ENCODE measurements at regions not wholly inside any gene's neighbourhood (a gene's known extent, or its start where the extent isn't known, plus 50 kb on each side); places are given as distances from the start of the nearest gene placed in this dataset.

DNA sequence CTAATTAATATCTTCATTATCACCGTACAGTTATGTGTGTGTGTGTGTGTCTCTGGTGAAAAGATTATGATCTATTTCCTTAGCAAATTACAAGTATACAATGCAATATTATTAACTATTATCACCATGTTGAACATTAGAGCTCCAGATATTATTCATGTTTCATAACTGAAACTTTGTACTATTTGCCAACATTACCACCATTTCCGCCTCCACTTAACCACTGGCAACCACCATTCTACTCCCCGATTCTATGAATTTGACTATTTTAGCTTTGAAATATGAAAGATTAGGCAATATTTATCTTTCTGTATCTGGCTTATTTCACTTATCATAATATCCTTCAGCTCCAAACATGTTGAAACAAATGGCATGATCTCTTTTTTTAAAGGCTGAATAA, 717.9 kb downstream of the ARAP2 start:
- no peaks in the 10 kb centered on the region for H3K4me1 ChIP-seq
- TF ChIP-seq, protein P1, sequence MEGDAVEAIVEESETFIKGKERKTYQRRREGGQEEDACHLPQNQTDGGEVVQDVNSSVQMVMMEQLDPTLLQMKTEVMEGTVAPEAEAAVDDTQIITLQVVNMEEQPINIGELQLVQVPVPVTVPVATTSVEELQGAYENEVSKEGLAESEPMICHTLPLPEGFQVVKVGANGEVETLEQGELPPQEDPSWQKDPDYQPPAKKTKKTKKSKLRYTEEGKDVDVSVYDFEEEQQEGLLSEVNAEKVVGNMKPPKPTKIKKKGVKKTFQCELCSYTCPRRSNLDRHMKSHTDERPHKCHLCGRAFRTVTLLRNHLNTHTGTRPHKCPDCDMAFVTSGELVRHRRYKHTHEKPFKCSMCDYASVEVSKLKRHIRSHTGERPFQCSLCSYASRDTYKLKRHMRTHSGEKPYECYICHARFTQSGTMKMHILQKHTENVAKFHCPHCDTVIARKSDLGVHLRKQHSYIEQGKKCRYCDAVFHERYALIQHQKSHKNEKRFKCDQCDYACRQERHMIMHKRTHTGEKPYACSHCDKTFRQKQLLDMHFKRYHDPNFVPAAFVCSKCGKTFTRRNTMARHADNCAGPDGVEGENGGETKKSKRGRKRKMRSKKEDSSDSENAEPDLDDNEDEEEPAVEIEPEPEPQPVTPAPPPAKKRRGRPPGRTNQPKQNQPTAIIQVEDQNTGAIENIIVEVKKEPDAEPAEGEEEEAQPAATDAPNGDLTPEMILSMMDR (IDR thresholded peaks at IDR 0.05): no peak
- no peaks in the 10 kb centered on the region for H3K9me3 ChIP-seq
- intact Hi-C loops (cut with DNase I): no loop called here
- no peak overlapping the region for H3K27ac ChIP-seq
- DNase-seq (no peak), ATAC-seq (no peak)
- no peak overlapping the region for H3K4me3 ChIP-seq
- H3K27me3 ChIP-seq: no peaks in the 10 kb centered on the region
- no peaks in the 10 kb centered on the region for H3K36me3 ChIP-seq

DNA sequence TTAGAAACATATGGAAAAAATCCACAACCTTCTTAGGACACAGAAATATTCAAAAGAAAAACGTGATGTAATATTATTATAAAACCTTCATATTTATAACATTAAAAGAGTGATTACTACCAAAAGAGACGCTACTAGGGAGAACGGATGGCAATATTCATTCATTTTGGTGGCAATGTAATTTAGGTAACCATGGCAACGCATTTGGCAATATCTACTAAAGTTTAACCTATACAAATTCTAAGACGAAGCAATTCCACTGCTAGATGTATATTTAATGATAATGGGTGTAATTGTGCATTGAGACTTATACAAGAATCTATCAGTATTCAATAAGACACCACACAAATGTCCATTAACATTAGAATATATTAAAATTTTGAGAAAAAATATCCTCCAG, 709.4 kb downstream of the ARAP2 start:
- H3K36me3 ChIP-seq: no peaks in the 10 kb centered on the region
- no peaks in the 10 kb centered on the region for H3K4me1 ChIP-seq
- H3K27me3 ChIP-seq: no peaks in the 10 kb centered on the region
- H3K4me3 ChIP-seq: no peak overlapping the region
- no peak overlapping the region for H3K27ac ChIP-seq
- TF ChIP-seq, protein P1 (IDR thresholded peaks at IDR 0.05): no peak
- intact Hi-C loops (cut with DNase I): no loop called here
- DNase-seq: no peak
- H3K9me3 ChIP-seq: no peaks in the 10 kb centered on the region
- ATAC-seq: no peak

DNA sequence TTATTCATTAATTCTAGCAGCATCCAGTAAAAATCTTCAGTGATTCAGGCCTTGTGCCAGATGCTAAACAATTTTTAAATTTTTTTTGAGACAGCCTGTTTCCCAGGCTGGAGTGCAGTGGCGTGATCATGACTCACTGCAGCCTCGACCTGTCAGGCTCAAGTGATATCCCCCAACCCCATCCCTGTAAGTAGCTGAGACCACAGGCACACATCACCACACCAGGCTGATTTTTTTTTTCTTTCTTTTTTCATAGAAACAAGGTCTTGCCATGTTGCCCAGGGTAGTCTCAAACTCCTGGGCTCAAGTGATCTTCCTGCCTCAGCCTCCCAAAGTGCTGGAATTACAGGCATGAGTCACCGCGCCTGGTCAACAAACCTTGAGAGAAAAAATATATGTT, 705.5 kb downstream of the ARAP2 start:
- Histone ChIP-seq H3K36me3 (no peaks in the 10 kb centered on the region), H3K4me1 (no peaks in the 10 kb centered on the region), H3K4me3 (no peak overlapping the region), H3K9me3 (no peaks in the 10 kb centered on the region), H3K27ac (no peak overlapping the region), H3K27me3 (no peaks in the 10 kb centered on the region)
- intact Hi-C loops (cut with DNase I): no loop called here
- ATAC-seq: no peak
- no peak for DNase-seq
- TF ChIP-seq, protein P1 (IDR thresholded peaks at IDR 0.05): no peak

DNA sequence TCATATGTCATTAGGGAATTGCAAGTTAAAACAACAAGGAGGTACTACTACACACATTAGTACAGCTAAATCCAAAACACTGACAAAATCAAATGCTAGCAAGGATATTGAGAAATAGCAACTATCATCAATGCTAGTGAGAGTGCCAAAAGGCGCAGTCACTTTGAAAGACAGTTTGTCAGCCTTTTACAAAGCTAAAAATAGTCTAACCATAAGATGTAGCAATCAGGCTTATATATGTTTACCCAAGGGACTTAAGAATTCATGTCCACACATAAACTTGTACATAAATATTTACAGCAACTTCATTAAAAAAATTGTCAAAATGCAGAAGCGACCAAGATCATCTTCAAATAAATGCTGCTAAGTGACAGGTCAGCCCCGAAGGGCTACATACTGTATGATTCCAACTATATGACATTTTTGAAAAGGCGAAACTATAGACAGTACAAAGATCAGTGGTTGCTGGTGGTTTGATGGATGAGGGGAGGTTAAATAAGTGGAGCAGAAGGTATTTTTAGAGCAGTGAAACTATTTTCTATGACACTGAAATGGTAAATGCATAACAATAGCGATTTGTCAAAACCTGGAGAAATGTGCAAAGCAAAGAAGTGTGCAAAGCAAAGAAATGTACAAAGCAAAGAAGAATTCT, 704.8 kb downstream of the ARAP2 start:
- intact Hi-C loops (cut with DNase I): no loop called here
- TF ChIP-seq, protein P1 (IDR thresholded peaks at IDR 0.05): no peak
- no peak for ATAC-seq
- Histone ChIP-seq H3K4me3 (no peak overlapping the region), H3K36me3 (no peaks in the 10 kb centered on the region), H3K27me3 (no peaks in the 10 kb centered on the region), H3K27ac (no peak overlapping the region), H3K9me3 (no peaks in the 10 kb centered on the region), H3K4me1 (no peaks in the 10 kb centered on the region)
- no peak for DNase-seq

DNA sequence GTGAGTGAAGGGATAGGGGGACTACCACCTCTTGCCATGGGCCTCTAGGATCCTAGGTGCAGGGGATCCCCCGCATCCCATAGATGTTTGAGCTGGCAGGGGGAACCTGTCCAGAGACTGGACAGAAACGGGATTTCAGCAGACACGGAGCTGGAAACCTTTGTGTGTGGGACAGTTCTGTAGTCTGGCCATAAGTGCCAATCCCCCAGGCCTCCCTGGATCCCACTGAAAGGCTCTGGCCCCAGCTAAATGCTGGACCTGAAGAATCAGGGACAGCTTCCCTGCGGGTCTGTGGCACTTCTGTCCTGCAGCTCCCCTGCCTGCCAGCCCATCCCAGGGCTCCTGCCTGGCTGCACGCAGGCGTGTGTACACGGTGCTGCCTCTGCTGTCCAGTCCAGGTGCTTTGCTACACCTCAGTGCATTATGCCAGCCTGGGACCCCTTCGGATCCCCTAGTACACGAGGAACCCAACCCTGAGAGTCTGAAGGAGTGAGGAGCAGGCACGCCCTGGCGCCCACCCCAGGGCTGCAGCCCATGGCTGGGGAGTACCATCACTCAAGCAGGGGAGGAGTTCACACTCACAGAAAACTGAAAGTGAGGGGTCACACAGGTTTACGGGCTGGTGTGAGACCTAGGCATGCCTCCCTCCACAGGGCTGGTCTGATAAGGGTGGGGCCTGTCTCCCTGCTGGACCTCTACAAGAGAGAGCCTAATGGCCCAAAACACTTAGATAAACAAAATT, 703.0 kb downstream of the ARAP2 start:
- Histone ChIP-seq H3K4me1 (no peaks in the 10 kb centered on the region), H3K9me3 (no peaks in the 10 kb centered on the region), H3K27ac (no peak overlapping the region), H3K27me3 (no peaks in the 10 kb centered on the region), H3K36me3 (no peaks in the 10 kb centered on the region), H3K4me3 (no peak overlapping the region)
- intact Hi-C loops (cut with DNase I): no loop called here
- ATAC-seq (peak; percentile 36), DNase-seq (peak; percentile 29)
- TF ChIP-seq, protein P1 (IDR thresholded peaks at IDR 0.05): no peak
